ENCODE measurements at regions not wholly inside any gene's neighbourhood (a gene's known extent, or its start where the extent isn't known, plus 50 kb on each side); places are given as distances from the start of the nearest gene placed in this dataset.
A peak's percentile ranks its signal among the peaks of the same experiment; 100 is the strongest.

DNA sequence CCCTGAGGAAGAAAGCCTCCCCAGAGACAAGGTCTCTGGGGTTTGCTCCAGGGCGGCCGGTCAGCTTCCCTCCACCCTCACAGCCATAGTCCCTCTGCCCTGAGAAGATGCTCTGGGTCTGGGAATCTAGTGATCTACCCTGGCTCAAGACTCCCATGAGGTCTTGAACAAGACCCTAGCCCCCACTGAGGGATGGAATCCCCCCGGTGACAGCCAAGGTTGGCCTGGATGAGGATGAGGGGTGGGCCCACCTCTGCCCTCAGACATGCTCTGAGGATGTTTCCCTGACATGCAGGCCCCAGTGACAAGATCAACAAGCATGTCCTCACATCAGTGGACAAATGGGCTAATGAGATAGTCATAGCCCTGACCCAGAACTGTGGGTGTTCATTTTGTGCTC, 138.6 kb downstream of the C5orf15 start:
- CTCF ChIA-PET = no interaction called here
- Histone ChIP-seq H3K27ac (ENCODE audit: low read depth, low read length) (no peak overlapping the region), H3K4me1 (ENCODE audit: insufficient read depth, low read length) (peaks cover 24% of the 10 kb centered on the region), H3K9me3 (ENCODE audit: low read length) (no peaks in the 10 kb centered on the region), H3K27me3 (ENCODE audit: insufficient read depth, low read length, poor library complexity, severe bottlenecking) (no peaks in the 10 kb centered on the region), H3K4me3 (ENCODE audit: low read length) (no peak overlapping the region), H3K36me3 (ENCODE audit: insufficient read depth, low read length) (no peaks in the 10 kb centered on the region)
- Mint-ChIP-seq H3K27me3 (peaks cover 4 to 16% of the 10 kb centered on the region in 2 donors), H3K4me1 (peaks cover 20 to 27% (median 23%) of the 10 kb centered on the region in 3 donors), H3K9me3 (no peaks in the 10 kb centered on the region), H3K27ac (no peak overlapping the region), H3K4me3 (no peak overlapping the region), H3K36me3 (no peaks in the 10 kb centered on the region)
- no peak for DNase-seq
- POLR2A ChIA-PET = no interaction called here

GRCh38 chr5:133828722-133829121, 139.7 kb downstream of the C5orf15 start:
- Histone ChIP-seq H3K36me3 (ENCODE audit: insufficient read depth, low read length) (no peaks in the 10 kb centered on the region), H3K4me1 (ENCODE audit: insufficient read depth, low read length) (peaks cover 32% of the 10 kb centered on the region), H3K9me3 (ENCODE audit: low read length) (no peaks in the 10 kb centered on the region), H3K27ac (ENCODE audit: low read depth, low read length) (no peak overlapping the region), H3K4me3 (ENCODE audit: low read length) (no peak overlapping the region), H3K27me3 (ENCODE audit: insufficient read depth, low read length, poor library complexity, severe bottlenecking) (no peaks in the 10 kb centered on the region)
- no peaks in the 10 kb centered on the region for H3K9me3 Mint-ChIP-seq
- peaks cover 28 to 38% (median 30%) of the 10 kb centered on the region in 3 donors for H3K4me1 Mint-ChIP-seq
- peak overlapping the region in 1 of 8 donors; percentile 59 for H3K27ac Mint-ChIP-seq
- ChIA-PET CTCF (no interaction called here), POLR2A (no interaction called here)
- H3K27me3 Mint-ChIP-seq = peaks cover 1 to 12% of the 10 kb centered on the region in 2 donors
- no peak for DNase-seq
- no peaks in the 10 kb centered on the region for H3K36me3 Mint-ChIP-seq
- no peak overlapping the region for H3K4me3 Mint-ChIP-seq

DNA sequence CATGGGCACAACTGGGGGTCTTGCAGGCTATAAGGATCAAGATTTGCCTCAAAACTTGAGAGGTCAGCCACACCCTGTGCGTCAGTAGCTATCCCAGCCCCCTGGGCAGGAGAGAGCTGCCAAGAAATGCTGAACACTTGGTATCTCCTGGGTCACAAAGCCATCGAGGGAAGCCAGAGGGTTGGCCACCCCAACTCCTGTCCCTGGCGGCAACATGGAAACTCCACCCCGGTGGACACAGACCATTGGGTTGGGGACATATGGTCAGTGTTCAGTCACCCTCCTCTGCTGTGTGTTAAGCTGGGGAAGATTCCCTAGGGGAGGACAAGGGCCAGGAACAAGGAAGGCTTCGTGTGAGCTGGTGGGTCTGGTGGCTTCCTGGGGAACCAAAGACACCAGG, 140.6 kb downstream of the C5orf15 start:
- Mint-ChIP-seq H3K9me3 (no peaks in the 10 kb centered on the region), H3K36me3 (no peaks in the 10 kb centered on the region), H3K27me3 (peaks cover 0 to 5% of the 10 kb centered on the region in 2 donors), H3K4me3 (no peak overlapping the region), H3K27ac (no peak overlapping the region), H3K4me1 (peaks cover 28 to 38% (median 30%) of the 10 kb centered on the region in 3 donors)
- H3K4me1 ChIP-seq (ENCODE audit: insufficient read depth, low read length) = peaks cover 32% of the 10 kb centered on the region
- no peak for DNase-seq
- H3K36me3 ChIP-seq (ENCODE audit: insufficient read depth, low read length) = no peaks in the 10 kb centered on the region
- POLR2A ChIA-PET = no interaction called here
- no peak overlapping the region for H3K27ac ChIP-seq (ENCODE audit: low read depth, low read length)
- CTCF ChIA-PET = no interaction called here
- H3K4me3 ChIP-seq (ENCODE audit: low read length) = no peak overlapping the region
- H3K27me3 ChIP-seq (ENCODE audit: insufficient read depth, low read length, poor library complexity, severe bottlenecking) = no peaks in the 10 kb centered on the region
- H3K9me3 ChIP-seq (ENCODE audit: low read length) = no peaks in the 10 kb centered on the region

DNA sequence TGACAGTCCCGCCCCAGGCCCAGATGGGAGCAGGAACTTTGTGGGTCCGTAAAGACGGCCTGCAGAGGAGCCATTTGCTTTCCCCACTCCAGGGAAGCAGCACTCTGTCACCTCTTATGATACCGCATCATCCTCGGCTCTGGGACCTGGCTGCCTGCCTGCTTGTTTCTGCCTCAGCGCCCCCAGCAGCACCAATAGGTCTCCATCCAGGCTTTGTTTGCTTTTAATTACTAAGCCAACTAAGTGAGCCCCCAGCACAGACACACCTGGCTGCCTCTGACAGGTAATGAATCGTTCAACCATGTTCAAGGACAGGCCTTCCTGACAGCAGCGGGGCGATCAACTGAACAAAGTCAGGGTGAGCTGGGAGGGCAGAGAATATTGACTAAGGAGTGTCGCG, 141.4 kb downstream of the C5orf15 start:
- H3K4me1 ChIP-seq (ENCODE audit: insufficient read depth, low read length) = peaks cover 32% of the 10 kb centered on the region
- H3K27me3 ChIP-seq (ENCODE audit: insufficient read depth, low read length, poor library complexity, severe bottlenecking) = no peaks in the 10 kb centered on the region
- ChIA-PET POLR2A (no interaction called here), CTCF (no interaction called here)
- no peaks in the 10 kb centered on the region for H3K9me3 ChIP-seq (ENCODE audit: low read length)
- Mint-ChIP-seq H3K27ac (no peak overlapping the region), H3K9me3 (no peaks in the 10 kb centered on the region), H3K4me1 (peaks cover 28 to 38% (median 30%) of the 10 kb centered on the region in 3 donors), H3K4me3 (no peak overlapping the region), H3K27me3 (peaks cover 1 to 5% of the 10 kb centered on the region in 2 donors), H3K36me3 (no peaks in the 10 kb centered on the region)
- no peak overlapping the region for H3K27ac ChIP-seq (ENCODE audit: low read depth, low read length)
- no peak overlapping the region for H3K4me3 ChIP-seq (ENCODE audit: low read length)
- no peaks in the 10 kb centered on the region for H3K36me3 ChIP-seq (ENCODE audit: insufficient read depth, low read length)
- no peak for DNase-seq

DNA sequence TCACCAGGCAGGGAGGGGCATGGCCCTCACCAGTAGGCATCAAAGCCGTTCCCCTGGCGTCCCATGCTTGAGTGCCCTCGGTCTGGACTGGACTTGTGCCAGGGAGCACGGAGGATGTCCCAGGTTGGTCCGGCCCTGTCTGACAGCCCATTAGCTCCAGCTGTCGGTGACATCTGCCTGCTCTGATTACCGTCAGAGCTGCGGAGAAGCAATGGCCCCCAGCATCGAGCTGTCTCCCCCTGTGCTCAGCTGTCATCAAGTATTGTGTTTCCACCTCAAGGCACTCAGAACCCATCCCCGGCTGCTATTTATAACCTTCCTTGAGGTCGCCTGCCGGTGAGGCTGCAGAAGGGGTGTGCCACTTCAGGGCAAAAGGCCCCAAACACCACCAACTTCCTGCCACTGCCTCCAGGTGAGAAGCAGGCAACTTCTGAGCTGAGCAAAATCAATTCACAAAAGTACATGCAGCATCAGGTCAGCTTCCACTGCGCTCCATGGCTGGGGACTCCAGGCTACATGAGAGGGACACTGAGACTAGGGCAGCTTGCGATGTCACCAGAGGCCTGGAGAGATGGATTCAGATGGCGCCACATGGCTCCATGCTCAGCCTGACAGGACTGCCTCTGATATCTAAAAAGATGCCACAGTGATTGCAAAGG, 142.7 kb downstream of the C5orf15 start:
- no peaks in the 10 kb centered on the region for H3K27me3 ChIP-seq (ENCODE audit: insufficient read depth, low read length, poor library complexity, severe bottlenecking)
- Mint-ChIP-seq H3K27me3 (peaks cover 4 to 7% of the 10 kb centered on the region in 2 donors), H3K4me1 (peaks cover 32 to 41% (median 35%) of the 10 kb centered on the region in 3 donors), H3K27ac (peak overlapping the region; percentile 0 to 84 (median 75)), H3K4me3 (peak overlapping the region in 6 of 7 donors; percentile 42 to 76 (median 64)), H3K9me3 (no peaks in the 10 kb centered on the region), H3K36me3 (no peaks in the 10 kb centered on the region)
- H3K4me1 ChIP-seq (ENCODE audit: insufficient read depth, low read length) = peaks cover 32% of the 10 kb centered on the region
- H3K27ac ChIP-seq (ENCODE audit: low read depth, low read length) = no peak overlapping the region
- H3K4me3 ChIP-seq (ENCODE audit: low read length) = no peak overlapping the region
- ChIA-PET CTCF (interaction anchor here (1.2 kb wide), 1 partner anchor 44 kb away, joined by 4 read pairs; no protein-coding TSS in a partner anchor), POLR2A (interaction anchor here (0.6 kb wide), 1 partner anchor 432 kb away, joined by 3 read pairs; no protein-coding TSS in a partner anchor)
- no peaks in the 10 kb centered on the region for H3K36me3 ChIP-seq (ENCODE audit: insufficient read depth, low read length)
- H3K9me3 ChIP-seq (ENCODE audit: low read length) = no peaks in the 10 kb centered on the region
- DNase-seq = peak; percentile 11 to 71 (median 61)

GRCh38 chr5:133824661-133825254, 143.7 kb downstream of the C5orf15 start:
- Histone ChIP-seq H3K9me3 (ENCODE audit: low read length) (no peaks in the 10 kb centered on the region), H3K36me3 (ENCODE audit: insufficient read depth, low read length) (no peaks in the 10 kb centered on the region), H3K4me1 (ENCODE audit: insufficient read depth, low read length) (peaks cover 32% of the 10 kb centered on the region), H3K4me3 (ENCODE audit: low read length) (no peak overlapping the region), H3K27ac (ENCODE audit: low read depth, low read length) (no peak overlapping the region), H3K27me3 (ENCODE audit: insufficient read depth, low read length, poor library complexity, severe bottlenecking) (no peaks in the 10 kb centered on the region)
- peaks cover 32 to 47% (median 35%) of the 10 kb centered on the region in 3 donors for H3K4me1 Mint-ChIP-seq
- peaks cover 8 to 13% of the 10 kb centered on the region in 2 donors for H3K27me3 Mint-ChIP-seq
- H3K36me3 Mint-ChIP-seq = no peaks in the 10 kb centered on the region
- POLR2A ChIA-PET = interaction anchor here (0.6 kb wide), 1 partner anchor 773 kb away, joined by 3 read pairs; the partner anchor contains the start of gene HSPA4
- H3K27ac Mint-ChIP-seq = peak overlapping the region in 6 of 8 donors; percentile 23 to 82 (median 68)
- H3K4me3 Mint-ChIP-seq = peak overlapping the region in 6 of 7 donors; percentile 23 to 76 (median 46)
- CTCF ChIA-PET = interaction anchor here (1.2 kb wide), 1 partner anchor 45 kb away, joined by 4 read pairs; no protein-coding TSS in a partner anchor
- H3K9me3 Mint-ChIP-seq = no peaks in the 10 kb centered on the region
- DNase-seq = no peak

- Mint-ChIP-seq H3K36me3 (no peaks in the 10 kb centered on the region), H3K4me3 (no peak overlapping the region), H3K4me1 (peaks cover 29 to 41% (median 35%) of the 10 kb centered on the region in 3 donors), H3K27ac (peak overlapping the region in 1 of 8 donors; percentile 94), H3K9me3 (no peaks in the 10 kb centered on the region), H3K27me3 (peaks cover 16 to 28% of the 10 kb centered on the region in 2 donors)
- no peaks in the 10 kb centered on the region for H3K9me3 ChIP-seq (ENCODE audit: low read length)
- ChIA-PET CTCF (no interaction called here), POLR2A (no interaction called here)
- H3K36me3 ChIP-seq (ENCODE audit: insufficient read depth, low read length) = no peaks in the 10 kb centered on the region
- H3K4me3 ChIP-seq (ENCODE audit: low read length) = no peak overlapping the region
- no peak overlapping the region for H3K27ac ChIP-seq (ENCODE audit: low read depth, low read length)
- H3K27me3 ChIP-seq (ENCODE audit: insufficient read depth, low read length, poor library complexity, severe bottlenecking) = no peaks in the 10 kb centered on the region
- no peak for DNase-seq
- H3K4me1 ChIP-seq (ENCODE audit: insufficient read depth, low read length) = peaks cover 29% of the 10 kb centered on the region
These were observed 146.5 kb downstream of the C5orf15 start for GRCh38 chr5:133821889-133822288.

DNA sequence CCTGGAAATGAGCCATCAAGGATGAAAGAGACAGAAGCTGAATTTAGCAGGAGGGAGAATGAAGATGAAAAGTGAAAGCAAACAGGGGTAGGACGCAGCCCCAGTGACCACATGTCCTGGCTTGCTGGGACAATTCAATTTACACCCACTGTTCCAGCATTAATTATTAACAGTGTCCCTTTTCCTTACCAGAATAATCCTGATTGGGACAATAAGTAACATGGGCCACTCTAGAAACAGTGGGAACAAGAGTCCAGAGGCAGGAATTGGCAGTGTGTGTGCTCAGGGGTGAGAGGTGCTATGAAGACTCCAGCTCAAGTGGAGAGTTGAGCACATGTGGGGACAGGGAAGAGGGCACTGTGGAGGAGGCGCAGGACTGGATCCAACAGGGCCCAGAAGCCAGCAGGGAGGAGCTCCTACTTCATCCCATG, 147.1 kb downstream of the C5orf15 start:
- POLR2A ChIA-PET = no interaction called here
- H3K4me1 Mint-ChIP-seq = peaks cover 25 to 36% (median 31%) of the 10 kb centered on the region in 3 donors
- Histone ChIP-seq H3K27ac (ENCODE audit: low read depth, low read length) (no peak overlapping the region), H3K36me3 (ENCODE audit: insufficient read depth, low read length) (no peaks in the 10 kb centered on the region), H3K27me3 (ENCODE audit: insufficient read depth, low read length, poor library complexity, severe bottlenecking) (no peaks in the 10 kb centered on the region), H3K4me3 (ENCODE audit: low read length) (no peak overlapping the region), H3K9me3 (ENCODE audit: low read length) (no peaks in the 10 kb centered on the region), H3K4me1 (ENCODE audit: insufficient read depth, low read length) (peaks cover 24% of the 10 kb centered on the region)
- H3K27me3 Mint-ChIP-seq = peaks cover 16 to 29% of the 10 kb centered on the region in 2 donors
- peak overlapping the region in 1 of 8 donors; percentile 94 for H3K27ac Mint-ChIP-seq
- no peaks in the 10 kb centered on the region for H3K9me3 Mint-ChIP-seq
- no peaks in the 10 kb centered on the region for H3K36me3 Mint-ChIP-seq
- CTCF ChIA-PET = no interaction called here
- DNase-seq = no peak
- no peak overlapping the region for H3K4me3 Mint-ChIP-seq
